Loucy (cell line): ENCODE measurements at regions not wholly inside any gene's neighbourhood (a gene's known extent, or its start where the extent isn't known, plus 50 kb on each side); places are given as distances from the start of the nearest gene placed in this dataset.

Experiments
- H2AFZ ChIP-seq: fragments of 200-600 bp; sonication (generic); 2 replicates; pipeline ENCODE4 v1.6.0; 2016; ENCODE audit warnings: antibody characterized with exemption, mild to moderate bottlenecking, low read length, moderate library complexity
- H3F3A ChIP-seq: fragments of 200-600 bp; 2 replicates; pipeline ENCODE4 v1.6.0; 2016; ENCODE audit warnings: antibody characterized with exemption, low read depth, mild to moderate bottlenecking
- H3K27me3 ChIP-seq: fragments of 200-600 bp; sonication (generic); 2 replicates; pipeline ENCODE4 v1.6.1; 2014; ENCODE audit warnings: low read length, mild to moderate bottlenecking; ENCODE audit not compliant: insufficient read depth, poor library complexity, severe bottlenecking
- H3K36me3 ChIP-seq: fragments of 200-600 bp; sonication (generic); 2 replicates; pipeline ENCODE4 v1.6.1; 2016; ENCODE audit warnings: low read length; ENCODE audit not compliant: insufficient read depth
- H3K4me1 ChIP-seq: fragments of 200-600 bp; sonication (generic); 2 replicates; pipeline ENCODE4 v1.5.1; 2014; ENCODE audit warnings: low read length, mild to moderate bottlenecking; ENCODE audit not compliant: insufficient read depth, poor library complexity, severe bottlenecking
- H3K4me2 ChIP-seq: fragments of 200-600 bp; sonication (generic); 2 replicates; pipeline ENCODE4 v1.6.0; 2014; ENCODE audit warnings: antibody characterized with exemption, low read length, low read depth, mild to moderate bottlenecking; ENCODE audit not compliant: poor library complexity, severe bottlenecking
- H3K4me3 ChIP-seq: fragments of 200-600 bp; sonication (generic); 2 replicates; pipeline ENCODE4 v1.5.1; 2014; ENCODE audit warnings: low read length, mild to moderate bottlenecking, mixed read lengths; ENCODE audit not compliant: poor library complexity, severe bottlenecking
- H3K79me2 ChIP-seq: fragments of 200-600 bp; sonication (generic); 2 replicates; pipeline ENCODE4 v1.6.1; 2014; ENCODE audit warnings: low read length; ENCODE audit not compliant: insufficient read depth
- H3K9ac ChIP-seq: fragments of 200-600 bp; sonication (generic); 2 replicates; pipeline ENCODE4 v1.6.0; 2014; ENCODE audit warnings: mild to moderate bottlenecking, low read depth, low read length, moderate library complexity; ENCODE audit not compliant: poor library complexity, severe bottlenecking
- H3K9me2 ChIP-seq: fragments of 200-600 bp; sonication (generic); replicated peaks from 2 replicates; pipeline ENCODE4 v1.6.1; 2016; ENCODE audit warnings: low read depth, low read length, mixed read lengths
- H3K9me3 ChIP-seq: fragments of 200-600 bp; sonication (generic); 2 replicates; pipeline ENCODE4 v1.6.1; 2014; ENCODE audit warnings: mild to moderate bottlenecking, antibody characterized with exemption, low read length, low read depth; ENCODE audit not compliant: insufficient read depth
- H4K20me1 ChIP-seq: fragments of 200-600 bp; sonication (generic); 2 replicates; pipeline ENCODE4 v1.6.0; 2014; ENCODE audit warnings: antibody characterized with exemption, low read length, mild to moderate bottlenecking; ENCODE audit not compliant: insufficient read depth, poor library complexity, severe bottlenecking
- EZH2phosphoT487 ChIP-seq: fragments of 200-600 bp; IDR thresholded peaks from 2 replicates; pipeline ENCODE4 v1.6.1; 2018; ENCODE audit warnings: antibody characterized with exemption, mild to moderate bottlenecking, moderate library complexity, borderline replicate concordance
- TF ChIP-seq, protein P1 (sequence below): fragments of 200-600 bp; sonication (generic); conservative IDR thresholded peaks from 2 replicates; pipeline ENCODE4 v1.5.1; 2014; ENCODE audit warnings: mild to moderate bottlenecking, antibody characterized with exemption, low read length

DNA sequence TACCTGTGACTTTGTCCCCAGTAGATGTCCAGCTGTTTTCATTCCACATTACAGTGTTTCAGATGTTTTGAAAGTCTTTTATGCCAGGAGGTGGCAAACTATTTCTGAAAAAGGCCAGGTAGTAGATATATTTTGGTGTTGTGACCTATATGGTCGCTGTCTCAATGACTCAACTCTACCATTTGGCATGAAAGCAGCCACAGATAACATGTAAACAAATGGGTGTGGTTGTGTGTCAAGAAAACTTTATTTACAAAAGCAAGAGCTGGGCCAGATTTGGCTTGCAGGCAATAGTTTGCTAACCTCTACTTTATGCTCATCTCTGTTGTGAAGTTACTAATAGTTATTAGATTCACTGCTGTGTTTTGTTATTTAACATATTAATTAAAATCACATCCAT is 728.7 kb upstream of the EEF2KMT start:
- Histone ChIP-seq H3K79me2 (no peaks in the 10 kb centered on the region), H3K9ac (no peak overlapping the region), H2AFZ (no peak overlapping the region), H3K9me3 (no peaks in the 10 kb centered on the region), H3K27me3 (no peaks in the 10 kb centered on the region), H3F3A (no peaks in the 10 kb centered on the region), H3K9me2 (no peaks in the 10 kb centered on the region), H3K4me3 (no peak overlapping the region), H3K4me2 (no peak overlapping the region), H3K36me3 (no peaks in the 10 kb centered on the region), H3K4me1 (no peaks in the 10 kb centered on the region), H4K20me1 (no peaks in the 10 kb centered on the region)
- TF ChIP-seq, protein P1, sequence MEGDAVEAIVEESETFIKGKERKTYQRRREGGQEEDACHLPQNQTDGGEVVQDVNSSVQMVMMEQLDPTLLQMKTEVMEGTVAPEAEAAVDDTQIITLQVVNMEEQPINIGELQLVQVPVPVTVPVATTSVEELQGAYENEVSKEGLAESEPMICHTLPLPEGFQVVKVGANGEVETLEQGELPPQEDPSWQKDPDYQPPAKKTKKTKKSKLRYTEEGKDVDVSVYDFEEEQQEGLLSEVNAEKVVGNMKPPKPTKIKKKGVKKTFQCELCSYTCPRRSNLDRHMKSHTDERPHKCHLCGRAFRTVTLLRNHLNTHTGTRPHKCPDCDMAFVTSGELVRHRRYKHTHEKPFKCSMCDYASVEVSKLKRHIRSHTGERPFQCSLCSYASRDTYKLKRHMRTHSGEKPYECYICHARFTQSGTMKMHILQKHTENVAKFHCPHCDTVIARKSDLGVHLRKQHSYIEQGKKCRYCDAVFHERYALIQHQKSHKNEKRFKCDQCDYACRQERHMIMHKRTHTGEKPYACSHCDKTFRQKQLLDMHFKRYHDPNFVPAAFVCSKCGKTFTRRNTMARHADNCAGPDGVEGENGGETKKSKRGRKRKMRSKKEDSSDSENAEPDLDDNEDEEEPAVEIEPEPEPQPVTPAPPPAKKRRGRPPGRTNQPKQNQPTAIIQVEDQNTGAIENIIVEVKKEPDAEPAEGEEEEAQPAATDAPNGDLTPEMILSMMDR: no peak
- TF ChIP-seq EZH2phosphoT487: no peak

- Histone ChIP-seq H3K4me2 (no peak overlapping the region), H3K9me2 (no peaks in the 10 kb centered on the region), H2AFZ (no peak overlapping the region), H3K27me3 (no peaks in the 10 kb centered on the region), H3K36me3 (no peaks in the 10 kb centered on the region), H4K20me1 (no peaks in the 10 kb centered on the region), H3K9me3 (no peaks in the 10 kb centered on the region), H3K79me2 (no peaks in the 10 kb centered on the region), H3K9ac (no peak overlapping the region), H3K4me1 (no peaks in the 10 kb centered on the region), H3F3A (no peaks in the 10 kb centered on the region), H3K4me3 (no peak overlapping the region)
- TF ChIP-seq, protein P1: no peak
- no peak for TF ChIP-seq EZH2phosphoT487
Observed at GRCh38 chr16:5820472-5820871, 722.9 kb upstream of the EEF2KMT start.

DNA sequence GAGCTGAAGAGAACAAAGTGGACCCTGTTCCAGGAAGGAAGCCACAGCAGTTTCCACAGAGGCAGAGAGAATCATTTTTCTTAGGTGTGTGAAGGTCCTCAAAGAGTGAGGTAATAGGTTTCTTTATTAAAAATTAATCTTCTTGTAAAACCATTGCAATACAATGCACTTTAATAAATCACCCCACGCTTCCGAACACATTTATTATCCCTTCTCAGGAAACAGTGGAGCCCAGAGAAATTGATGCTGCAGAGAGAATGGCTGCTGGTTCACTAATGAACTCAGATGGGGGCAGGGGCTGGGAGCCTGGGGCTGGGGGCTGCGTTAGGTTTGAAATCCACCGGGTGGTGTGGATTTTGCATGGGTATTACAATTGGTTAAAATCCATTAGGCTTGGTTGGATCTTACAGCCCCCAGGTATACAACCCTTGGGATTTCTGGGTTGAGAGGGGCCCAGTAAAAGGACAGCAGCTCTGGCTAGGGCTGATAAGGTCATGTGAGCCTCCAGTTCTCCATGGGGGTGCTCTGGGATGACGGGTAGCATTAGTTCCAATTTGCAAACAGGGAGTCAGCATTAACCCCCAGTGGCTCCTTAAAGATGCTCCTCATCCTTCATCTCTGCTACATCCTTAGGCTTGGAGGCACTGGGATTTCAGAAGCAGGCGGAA is 718.1 kb upstream of the EEF2KMT start:
- H2AFZ ChIP-seq: no peak overlapping the region
- H3K36me3 ChIP-seq: no peaks in the 10 kb centered on the region
- H3K9ac ChIP-seq: no peak overlapping the region
- no peaks in the 10 kb centered on the region for H3F3A ChIP-seq
- H3K4me3 ChIP-seq: no peak overlapping the region
- H4K20me1 ChIP-seq: no peaks in the 10 kb centered on the region
- no peaks in the 10 kb centered on the region for H3K9me2 ChIP-seq
- no peaks in the 10 kb centered on the region for H3K79me2 ChIP-seq
- H3K4me1 ChIP-seq: no peaks in the 10 kb centered on the region
- TF ChIP-seq, protein P1: no peak
- TF ChIP-seq EZH2phosphoT487: no peak
- H3K27me3 ChIP-seq: no peaks in the 10 kb centered on the region
- no peak overlapping the region for H3K4me2 ChIP-seq
- no peaks in the 10 kb centered on the region for H3K9me3 ChIP-seq
